GM12878 (cell line): ENCODE measurements at regions not wholly inside any gene's neighbourhood (a gene's known extent, or its start where the extent isn't known, plus 50 kb on each side); places are given as distances from the start of the nearest gene placed in this dataset.

ENCODE experiments used
- BMI1 ChIP-seq: fragments of 450-650 bp; IDR thresholded peaks from 2 replicates; pipeline ENCODE4 v1.6.1; 2016; ENCODE audit warnings: mild to moderate bottlenecking, moderate library complexity, borderline replicate concordance
- EZH2 ChIP-seq: IDR thresholded peaks from 2 replicates; pipeline ENCODE4 v1.6.1; 2012; ENCODE audit warnings: low read depth, mild to moderate bottlenecking, control low read depth, inconsistent platforms, low read length, borderline replicate concordance; ENCODE audit not compliant: control insufficient read depth
- POLR2A ChIP-seq: IDR thresholded peaks from 2 replicates; pipeline ENCODE4 v1.6.1; 2011; ENCODE audit warnings: low read depth, mild to moderate bottlenecking, low read length
- RAD21 ChIP-seq: IDR thresholded peaks from 2 replicates; pipeline ENCODE4 v1.6.1; 2011; ENCODE audit warnings: mild to moderate bottlenecking, low read depth, low read length, moderate library complexity; ENCODE audit not compliant: insufficient read depth
- RCOR1 ChIP-seq: conservative IDR thresholded peaks from 2 replicates; pipeline ENCODE4 v1.6.1; 2012; ENCODE audit warnings: low read depth, low read length, improper control_type of control experiment
- SP1 ChIP-seq: IDR thresholded peaks from one replicate; pipeline ENCODE4 v1.6.1; 2011; ENCODE audit warnings: low read depth, low read length
- TCF12 ChIP-seq: IDR thresholded peaks from 2 replicates; pipeline ENCODE4 v1.6.1; 2011; ENCODE audit warnings: low read depth, mild to moderate bottlenecking, low read length
- TF ChIP-seq, protein P1 (sequence below): fragments of 450-650 bp; formaldehyde crosslinking; IDR thresholded peaks from 2 replicates; pipeline ENCODE4 v1.5.0; 2022; ENCODE audit warnings: mild to moderate bottlenecking, missing genetic modification characterization
- TF ChIP-seq, protein P2 (sequence below), 3 experiments: IDR thresholded peaks in 2 of 3; conservative IDR thresholded peaks in 1 of 3; 2 replicates each; pipeline ENCODE4 v1.5.1; 2011; ENCODE audit warnings: low read depth in 3 of 3, low read length in 3 of 3, mild to moderate bottlenecking in 3 of 3, control low read depth in 2 of 3, moderate library complexity in 2 of 3, inconsistent platforms in 1 of 3, mixed read lengths in 1 of 3; ENCODE audit not compliant: control insufficient read depth in 2 of 3, insufficient read depth in 1 of 3; ENCODE audit errors: extremely low read depth in 1 of 3
- TF ChIP-seq, protein P3 (sequence below): IDR thresholded peaks from 2 replicates; pipeline ENCODE4 v1.6.1; 2012; ENCODE audit warnings: low read depth, low read length, improper control_type of control experiment
- TF ChIP-seq, protein P4 (sequence below): fragments of 450-650 bp; IDR thresholded peaks from 2 replicates; pipeline ENCODE4 v1.6.1; 2017; ENCODE audit warnings: mild to moderate bottlenecking
- TF ChIP-seq, protein P5 (sequence below): fragments of 150-350 bp; IDR thresholded peaks from 2 replicates; pipeline ENCODE4 v1.6.1; 2014; ENCODE audit warnings: mild to moderate bottlenecking, low read depth, low read length

DNA sequence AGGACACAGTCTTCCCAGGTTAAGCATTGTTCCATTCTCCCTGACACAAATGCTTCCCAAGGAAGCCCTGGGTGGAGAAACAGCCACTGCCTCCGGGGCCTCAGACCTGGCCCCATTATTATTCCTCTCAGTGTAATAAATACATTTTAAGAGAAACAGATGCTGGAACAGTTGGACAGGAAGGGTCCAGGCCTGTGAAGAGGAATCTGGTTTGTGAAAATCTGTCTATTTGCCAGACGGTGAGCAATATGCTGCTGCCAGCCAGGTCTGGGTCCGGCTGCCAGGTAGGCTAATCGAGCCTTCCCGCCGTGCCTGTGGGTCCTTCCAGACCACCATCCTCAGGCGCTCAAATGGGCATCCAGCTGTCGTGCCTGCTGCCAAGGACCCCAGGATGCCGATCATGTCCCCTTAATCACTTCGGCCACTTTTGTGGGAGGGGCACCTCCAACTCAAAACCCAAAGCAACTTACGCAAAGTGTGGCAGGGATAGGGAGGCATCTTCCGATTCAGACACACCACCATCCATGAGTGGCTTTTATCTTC lies 528.4 kb downstream of the MIAT start:
- TF ChIP-seq, protein P1, sequence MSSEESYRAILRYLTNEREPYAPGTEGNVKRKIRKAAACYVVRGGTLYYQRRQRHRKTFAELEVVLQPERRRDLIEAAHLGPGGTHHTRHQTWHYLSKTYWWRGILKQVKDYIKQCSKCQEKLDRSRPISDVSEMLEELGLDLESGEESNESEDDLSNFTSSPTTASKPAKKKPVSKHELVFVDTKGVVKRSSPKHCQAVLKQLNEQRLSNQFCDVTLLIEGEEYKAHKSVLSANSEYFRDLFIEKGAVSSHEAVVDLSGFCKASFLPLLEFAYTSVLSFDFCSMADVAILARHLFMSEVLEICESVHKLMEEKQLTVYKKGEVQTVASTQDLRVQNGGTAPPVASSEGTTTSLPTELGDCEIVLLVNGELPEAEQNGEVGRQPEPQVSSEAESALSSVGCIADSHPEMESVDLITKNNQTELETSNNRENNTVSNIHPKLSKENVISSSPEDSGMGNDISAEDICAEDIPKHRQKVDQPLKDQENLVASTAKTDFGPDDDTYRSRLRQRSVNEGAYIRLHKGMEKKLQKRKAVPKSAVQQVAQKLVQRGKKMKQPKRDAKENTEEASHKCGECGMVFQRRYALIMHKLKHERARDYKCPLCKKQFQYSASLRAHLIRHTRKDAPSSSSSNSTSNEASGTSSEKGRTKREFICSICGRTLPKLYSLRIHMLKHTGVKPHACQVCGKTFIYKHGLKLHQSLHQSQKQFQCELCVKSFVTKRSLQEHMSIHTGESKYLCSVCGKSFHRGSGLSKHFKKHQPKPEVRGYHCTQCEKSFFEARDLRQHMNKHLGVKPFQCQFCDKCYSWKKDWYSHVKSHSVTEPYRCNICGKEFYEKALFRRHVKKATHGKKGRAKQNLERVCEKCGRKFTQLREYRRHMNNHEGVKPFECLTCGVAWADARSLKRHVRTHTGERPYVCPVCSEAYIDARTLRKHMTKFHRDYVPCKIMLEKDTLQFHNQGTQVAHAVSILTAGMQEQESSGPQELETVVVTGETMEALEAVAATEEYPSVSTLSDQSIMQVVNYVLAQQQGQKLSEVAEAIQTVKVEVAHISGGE, result no peak
- TF ChIP-seq SP1, result no peak
- TF ChIP-seq BMI1, result no peak
- TF ChIP-seq POLR2A, result no peak
- TF ChIP-seq, protein P2, sequence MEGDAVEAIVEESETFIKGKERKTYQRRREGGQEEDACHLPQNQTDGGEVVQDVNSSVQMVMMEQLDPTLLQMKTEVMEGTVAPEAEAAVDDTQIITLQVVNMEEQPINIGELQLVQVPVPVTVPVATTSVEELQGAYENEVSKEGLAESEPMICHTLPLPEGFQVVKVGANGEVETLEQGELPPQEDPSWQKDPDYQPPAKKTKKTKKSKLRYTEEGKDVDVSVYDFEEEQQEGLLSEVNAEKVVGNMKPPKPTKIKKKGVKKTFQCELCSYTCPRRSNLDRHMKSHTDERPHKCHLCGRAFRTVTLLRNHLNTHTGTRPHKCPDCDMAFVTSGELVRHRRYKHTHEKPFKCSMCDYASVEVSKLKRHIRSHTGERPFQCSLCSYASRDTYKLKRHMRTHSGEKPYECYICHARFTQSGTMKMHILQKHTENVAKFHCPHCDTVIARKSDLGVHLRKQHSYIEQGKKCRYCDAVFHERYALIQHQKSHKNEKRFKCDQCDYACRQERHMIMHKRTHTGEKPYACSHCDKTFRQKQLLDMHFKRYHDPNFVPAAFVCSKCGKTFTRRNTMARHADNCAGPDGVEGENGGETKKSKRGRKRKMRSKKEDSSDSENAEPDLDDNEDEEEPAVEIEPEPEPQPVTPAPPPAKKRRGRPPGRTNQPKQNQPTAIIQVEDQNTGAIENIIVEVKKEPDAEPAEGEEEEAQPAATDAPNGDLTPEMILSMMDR (IDR thresholded peaks at IDR 0.05 in 2 of 3, conservative IDR thresholded peaks at IDR 0.05 in 1 of 3; ENCODE audit: control insufficient read depth in 2 of 3, extremely low read depth in 1 of 3, insufficient read depth in 1 of 3, low read depth in 3 of 3, low read length in 3 of 3), result no peak
- no peak for TF ChIP-seq RAD21
- TF ChIP-seq TCF12, result no peak
- TF ChIP-seq, protein P3, sequence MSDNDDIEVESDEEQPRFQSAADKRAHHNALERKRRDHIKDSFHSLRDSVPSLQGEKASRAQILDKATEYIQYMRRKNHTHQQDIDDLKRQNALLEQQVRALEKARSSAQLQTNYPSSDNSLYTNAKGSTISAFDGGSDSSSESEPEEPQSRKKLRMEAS, result no peak
- TF ChIP-seq, protein P4, sequence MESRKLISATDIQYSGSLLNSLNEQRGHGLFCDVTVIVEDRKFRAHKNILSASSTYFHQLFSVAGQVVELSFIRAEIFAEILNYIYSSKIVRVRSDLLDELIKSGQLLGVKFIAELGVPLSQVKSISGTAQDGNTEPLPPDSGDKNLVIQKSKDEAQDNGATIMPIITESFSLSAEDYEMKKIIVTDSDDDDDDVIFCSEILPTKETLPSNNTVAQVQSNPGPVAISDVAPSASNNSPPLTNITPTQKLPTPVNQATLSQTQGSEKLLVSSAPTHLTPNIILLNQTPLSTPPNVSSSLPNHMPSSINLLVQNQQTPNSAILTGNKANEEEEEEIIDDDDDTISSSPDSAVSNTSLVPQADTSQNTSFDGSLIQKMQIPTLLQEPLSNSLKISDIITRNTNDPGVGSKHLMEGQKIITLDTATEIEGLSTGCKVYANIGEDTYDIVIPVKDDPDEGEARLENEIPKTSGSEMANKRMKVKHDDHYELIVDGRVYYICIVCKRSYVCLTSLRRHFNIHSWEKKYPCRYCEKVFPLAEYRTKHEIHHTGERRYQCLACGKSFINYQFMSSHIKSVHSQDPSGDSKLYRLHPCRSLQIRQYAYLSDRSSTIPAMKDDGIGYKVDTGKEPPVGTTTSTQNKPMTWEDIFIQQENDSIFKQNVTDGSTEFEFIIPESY, result no peak
- no peak for TF ChIP-seq EZH2
- TF ChIP-seq RCOR1, result no peak
- TF ChIP-seq, protein P5, sequence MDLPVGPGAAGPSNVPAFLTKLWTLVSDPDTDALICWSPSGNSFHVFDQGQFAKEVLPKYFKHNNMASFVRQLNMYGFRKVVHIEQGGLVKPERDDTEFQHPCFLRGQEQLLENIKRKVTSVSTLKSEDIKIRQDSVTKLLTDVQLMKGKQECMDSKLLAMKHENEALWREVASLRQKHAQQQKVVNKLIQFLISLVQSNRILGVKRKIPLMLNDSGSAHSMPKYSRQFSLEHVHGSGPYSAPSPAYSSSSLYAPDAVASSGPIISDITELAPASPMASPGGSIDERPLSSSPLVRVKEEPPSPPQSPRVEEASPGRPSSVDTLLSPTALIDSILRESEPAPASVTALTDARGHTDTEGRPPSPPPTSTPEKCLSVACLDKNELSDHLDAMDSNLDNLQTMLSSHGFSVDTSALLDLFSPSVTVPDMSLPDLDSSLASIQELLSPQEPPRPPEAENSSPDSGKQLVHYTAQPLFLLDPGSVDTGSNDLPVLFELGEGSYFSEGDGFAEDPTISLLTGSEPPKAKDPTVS, result no peak
